ENCODE measurements at regions not wholly inside any gene's neighbourhood (a gene's known extent, or its start where the extent isn't known, plus 50 kb on each side); places are given as distances from the start of the nearest gene placed in this dataset.

GRCh38 chr10:29950391-29950790, 109.0 kb downstream of the JCAD start (continued):
- TF ChIP-seq YY1 (IDR thresholded peaks at IDR 0.05), result no peak
- no peak for TF ChIP-seq FOXA1 (IDR thresholded peaks at IDR 0.05)
- no peak for TF ChIP-seq CTCF (IDR thresholded peaks at IDR 0.05; ENCODE audit: low read depth, low read length, missing input control)
- no peak for TF ChIP-seq HNF4G (IDR thresholded peaks at IDR 0.05)
- no peak for TF ChIP-seq RXRA (IDR thresholded peaks at IDR 0.05)

DNA sequence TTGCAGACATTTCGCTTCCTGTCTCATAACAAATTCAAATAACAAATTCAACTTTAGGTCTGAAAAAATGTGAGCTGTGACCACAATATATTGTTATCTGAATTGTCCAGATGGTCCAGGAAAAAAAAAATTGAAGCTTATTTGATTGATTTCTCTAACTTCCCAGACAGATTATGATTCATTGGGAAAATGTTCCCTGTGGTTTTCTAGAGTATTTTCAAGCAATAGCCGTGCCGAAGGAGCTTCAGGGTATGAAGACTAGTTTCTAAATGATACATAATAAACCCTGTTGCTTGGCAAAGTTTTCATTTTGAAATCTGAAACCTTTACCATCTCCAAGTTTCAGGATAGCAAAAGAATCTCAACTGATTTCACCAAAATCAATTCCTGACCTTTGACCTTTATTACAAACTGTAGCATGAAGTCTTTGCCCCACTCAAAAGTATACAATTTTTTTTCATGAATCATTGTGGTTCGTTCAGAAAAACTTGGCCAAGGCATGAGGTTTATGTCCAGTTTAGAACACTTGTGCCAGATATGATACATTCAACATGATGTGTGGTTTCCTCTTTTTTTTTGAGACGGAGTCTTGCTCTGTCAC, 109.9 kb downstream of the JCAD start:
- no peaks in the 10 kb centered on the region for H3K9me3 ChIP-seq (ENCODE audit: control insufficient read depth in 4 of 4, low read length in 3 of 4)
- H3K4me3 ChIP-seq (ENCODE audit: low read depth in 1 of 3, low read length in 3 of 3), result no peak overlapping the region
- WGBS, result 37% methylated on average over 5 of the region's 5 CpGs
- peak overlapping the region; percentile 70 to 78 for H3K27ac ChIP-seq (ENCODE audit: low read depth in 1 of 2, low read length in 2 of 2)
- peak overlapping the region in 1 of 2 donors; percentile 39 for H3K9ac ChIP-seq (ENCODE audit: low read depth in 1 of 2, low read length in 2 of 2)
- H3K36me3 ChIP-seq (ENCODE audit: control insufficient read depth in 4 of 4, insufficient read depth in 3 of 4, low read depth in 1 of 4, low read length in 3 of 4), result no peaks in the 10 kb centered on the region
- H3K4me1 ChIP-seq (ENCODE audit: control insufficient read depth in 4 of 4, insufficient read depth in 4 of 4, low read length in 3 of 4), result peaks cover 9 to 36% (median 25%) of the 10 kb centered on the region in 4 donors
- peak; percentile 79 for TF ChIP-seq NR2F2 (IDR thresholded peaks at IDR 0.05)
- TF ChIP-seq TAF1 (conservative IDR thresholded peaks at IDR 0.05), result no peak
- peak; percentile 28 to 41 for TF ChIP-seq HNF4A (conservative IDR thresholded peaks at IDR 0.05)
- TF ChIP-seq SP1 (IDR thresholded peaks at IDR 0.05), result peak; percentile 23
- no peak for TF ChIP-seq RAD21 (IDR thresholded peaks at IDR 0.05)
- TF ChIP-seq CTCF (IDR thresholded peaks at IDR 0.05; ENCODE audit: low read depth, low read length, missing input control), result no peak
- peak; percentile 40 for TF ChIP-seq YY1 (IDR thresholded peaks at IDR 0.05)
- TF ChIP-seq RXRA (IDR thresholded peaks at IDR 0.05), result peak in 1 of 2 donors; percentile 46
- TF ChIP-seq JUND (IDR thresholded peaks at IDR 0.05), result peak in 1 of 2 donors; percentile 22
- no peak for TF ChIP-seq MAX (IDR thresholded peaks at IDR 0.05)
- DNase-seq (ENCODE audit: low spot score), result no peak
- no peaks in the 10 kb centered on the region for H3K27me3 ChIP-seq (ENCODE audit: control insufficient read depth in 4 of 4, insufficient read depth in 4 of 4, low read length in 3 of 4)

DNA sequence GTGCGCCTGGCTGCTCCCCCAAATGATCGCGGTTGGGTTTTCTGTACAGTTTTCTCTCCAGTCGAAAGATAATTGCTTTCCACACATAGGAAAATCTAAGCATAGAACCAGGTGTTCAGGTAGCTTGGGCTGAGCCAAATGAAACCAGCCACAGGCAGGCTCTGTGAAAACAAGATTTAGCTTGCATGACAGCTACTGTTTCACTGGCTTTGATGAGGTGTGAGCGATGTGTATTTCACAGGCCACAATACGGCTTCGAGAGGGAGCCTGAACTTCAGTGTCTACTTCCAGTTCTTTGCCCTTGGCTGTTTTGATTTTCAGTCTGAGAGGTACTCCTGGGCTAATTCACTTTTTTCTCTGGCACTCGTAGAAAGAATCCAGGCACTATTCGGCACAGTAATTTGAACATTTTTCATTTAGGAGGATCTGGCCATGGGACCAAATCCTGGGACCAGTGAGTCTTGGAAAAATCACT, 110.5 kb downstream of the JCAD start:
- Histone ChIP-seq H3K36me3 (ENCODE audit: control insufficient read depth in 4 of 4, insufficient read depth in 3 of 4, low read depth in 1 of 4, low read length in 3 of 4) (no peaks in the 10 kb centered on the region), H3K9ac (ENCODE audit: low read depth in 1 of 2, low read length in 2 of 2) (peak overlapping the region in 1 of 2 donors; percentile 42), H3K4me3 (ENCODE audit: low read depth in 1 of 3, low read length in 3 of 3) (no peak overlapping the region), H3K27me3 (ENCODE audit: control insufficient read depth in 4 of 4, insufficient read depth in 4 of 4, low read length in 3 of 4) (no peaks in the 10 kb centered on the region), H3K9me3 (ENCODE audit: control insufficient read depth in 4 of 4, low read length in 3 of 4) (no peaks in the 10 kb centered on the region), H3K4me1 (ENCODE audit: control insufficient read depth in 4 of 4, insufficient read depth in 4 of 4, low read length in 3 of 4) (peaks cover 9 to 36% (median 25%) of the 10 kb centered on the region in 4 donors), H3K27ac (ENCODE audit: low read depth in 1 of 2, low read length in 2 of 2) (peak overlapping the region; percentile 70 to 78)
- WGBS, result 59% methylated on average over 9 of the region's 9 CpGs
- no peak for DNase-seq (ENCODE audit: low spot score)
- TF ChIP-seq NR2F2 (IDR thresholded peaks at IDR 0.05), result no peak
- no peak for TF ChIP-seq ATF3 (IDR thresholded peaks at IDR 0.05)
- no peak for TF ChIP-seq FOXA2 (IDR thresholded peaks at IDR 0.05)
- TF ChIP-seq JUND (IDR thresholded peaks at IDR 0.05), result no peak
